Esophagus squamous epithelium (tissue), 4 donors: ENCODE measurements at regions not wholly inside any gene's neighbourhood (a gene's known extent, or its start where the extent isn't known, plus 50 kb on each side); places are given as distances from the start of the nearest gene placed in this dataset.

Source experiments
- POLR2A ChIP-seq, 4 donors: fragments of 450-650 bp; IDR thresholded peaks; one replicate each; pipeline ENCODE4 v1.6.1; 2017; ENCODE audit warnings: antibody characterized with exemption in 4 of 4, mild to moderate bottlenecking in 4 of 4, moderate library complexity in 3 of 4
- TF ChIP-seq, protein P1 (sequence below), 6 experiments: fragments of 450-650 bp in 4 of 6; fragments of 200-600 bp in 2 of 6; sonication (generic) in 2 of 6; IDR thresholded peaks; one replicate each; pipeline ENCODE4 v1.5.1; 2016 to 2019; ENCODE audit warnings: antibody characterized with exemption in 6 of 6, mild to moderate bottlenecking in 4 of 6, moderate library complexity in 4 of 6

DNA sequence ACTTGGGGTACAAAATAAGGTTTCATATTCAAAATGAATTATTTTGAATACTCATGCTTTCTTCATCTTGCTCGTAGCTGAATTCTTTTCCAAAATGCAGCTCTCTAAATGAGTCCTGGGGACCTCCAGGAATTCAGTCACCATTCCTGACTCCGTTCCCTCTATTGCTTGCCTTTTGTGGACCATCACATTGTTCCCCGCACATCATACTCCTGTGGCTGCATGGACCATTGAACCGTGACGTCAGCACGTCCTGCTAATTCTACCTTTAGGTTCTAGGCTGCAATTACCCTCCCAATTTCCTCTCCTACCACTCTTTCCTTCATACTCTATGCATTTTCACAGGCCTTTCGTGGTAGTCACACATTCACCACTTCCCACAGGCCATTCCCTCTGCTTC lies 173.1 kb upstream of the ID4 start:
- TF ChIP-seq, protein P1, sequence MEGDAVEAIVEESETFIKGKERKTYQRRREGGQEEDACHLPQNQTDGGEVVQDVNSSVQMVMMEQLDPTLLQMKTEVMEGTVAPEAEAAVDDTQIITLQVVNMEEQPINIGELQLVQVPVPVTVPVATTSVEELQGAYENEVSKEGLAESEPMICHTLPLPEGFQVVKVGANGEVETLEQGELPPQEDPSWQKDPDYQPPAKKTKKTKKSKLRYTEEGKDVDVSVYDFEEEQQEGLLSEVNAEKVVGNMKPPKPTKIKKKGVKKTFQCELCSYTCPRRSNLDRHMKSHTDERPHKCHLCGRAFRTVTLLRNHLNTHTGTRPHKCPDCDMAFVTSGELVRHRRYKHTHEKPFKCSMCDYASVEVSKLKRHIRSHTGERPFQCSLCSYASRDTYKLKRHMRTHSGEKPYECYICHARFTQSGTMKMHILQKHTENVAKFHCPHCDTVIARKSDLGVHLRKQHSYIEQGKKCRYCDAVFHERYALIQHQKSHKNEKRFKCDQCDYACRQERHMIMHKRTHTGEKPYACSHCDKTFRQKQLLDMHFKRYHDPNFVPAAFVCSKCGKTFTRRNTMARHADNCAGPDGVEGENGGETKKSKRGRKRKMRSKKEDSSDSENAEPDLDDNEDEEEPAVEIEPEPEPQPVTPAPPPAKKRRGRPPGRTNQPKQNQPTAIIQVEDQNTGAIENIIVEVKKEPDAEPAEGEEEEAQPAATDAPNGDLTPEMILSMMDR (IDR thresholded peaks at IDR 0.05), result no peak
- no peak for TF ChIP-seq POLR2A (IDR thresholded peaks at IDR 0.05)
